HG02610 (cell line): ENCODE measurements at regions not wholly inside any gene's neighbourhood (a gene's known extent, or its start where the extent isn't known, plus 50 kb on each side); places are given as distances from the start of the nearest gene placed in this dataset.

Source experiments
- ATAC-seq: cut with Tn5 transposase; IDR thresholded peaks from one replicate; pipeline ENCODE4 v1.9.1; 2021; ENCODE audit warnings: mild to moderate bottlenecking, moderate library complexity; ENCODE audit not compliant: unreplicated experiment

- ATAC-seq, result no peak
Observed at GRCh38 chr5:43941806-43942205, 338.8 kb downstream of the NNT start.

DNA sequence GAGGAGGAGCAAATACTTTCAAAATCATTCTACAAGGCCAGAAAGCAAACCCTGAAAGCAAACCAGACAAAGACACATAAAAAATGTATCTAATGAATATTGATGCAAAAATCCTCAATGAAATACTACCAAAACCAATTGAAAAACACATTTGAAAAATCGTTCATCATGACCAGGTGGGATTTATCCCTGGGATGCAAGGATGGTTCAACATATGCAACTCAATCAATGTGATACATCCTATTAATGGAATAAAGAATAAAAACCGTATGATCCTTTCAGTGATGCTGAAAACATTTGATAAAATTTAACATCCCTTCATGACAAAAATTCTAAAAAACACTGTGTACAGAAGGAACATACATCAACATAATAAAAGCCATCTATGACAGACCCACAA, 337.6 kb downstream of the NNT start:
- ATAC-seq, result no peak

- ATAC-seq, result no peak
Observed at GRCh38 chr5:43926923-43927322, 323.9 kb downstream of the NNT start.

DNA sequence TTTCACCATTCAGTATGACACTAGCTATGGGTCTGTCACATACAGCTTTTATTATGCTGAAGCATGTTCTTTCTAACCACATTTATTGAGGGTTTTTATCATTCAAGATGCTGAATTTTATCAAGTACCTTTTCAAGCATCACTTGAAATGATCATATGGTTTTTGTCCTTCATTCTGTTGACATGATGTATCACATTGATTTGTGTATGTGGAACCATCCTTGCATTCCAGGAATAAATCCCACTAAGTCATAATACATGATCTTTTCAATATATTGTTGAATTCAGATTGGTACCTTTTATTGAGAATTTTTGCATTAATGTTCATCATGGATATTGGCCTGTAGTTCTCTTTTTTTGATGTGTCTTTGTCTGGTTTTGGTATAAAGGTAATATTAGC, 317.4 kb downstream of the NNT start:
- no peak for ATAC-seq

- no peak for ATAC-seq
Observed at GRCh38 chr5:43917925-43918324, 314.9 kb downstream of the NNT start.

DNA sequence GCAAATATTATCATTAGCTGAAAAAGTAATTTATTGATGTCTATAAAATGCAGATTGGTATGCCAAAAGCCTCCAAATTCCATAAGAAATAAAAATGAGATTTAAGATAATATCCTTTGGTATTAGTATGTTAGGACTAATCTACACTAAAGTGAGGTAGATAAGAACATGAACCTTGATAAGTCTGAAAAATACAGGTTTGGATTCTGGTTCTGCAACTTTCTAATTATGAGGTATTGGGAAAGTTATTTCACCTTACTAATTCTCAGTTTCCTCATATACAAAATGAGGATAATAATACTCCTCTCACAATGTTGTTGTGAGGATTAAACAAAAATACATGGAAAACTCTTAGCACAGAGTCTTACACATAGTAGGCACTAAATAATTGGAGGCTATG, 300.1 kb downstream of the NNT start:
- no peak for ATAC-seq

DNA sequence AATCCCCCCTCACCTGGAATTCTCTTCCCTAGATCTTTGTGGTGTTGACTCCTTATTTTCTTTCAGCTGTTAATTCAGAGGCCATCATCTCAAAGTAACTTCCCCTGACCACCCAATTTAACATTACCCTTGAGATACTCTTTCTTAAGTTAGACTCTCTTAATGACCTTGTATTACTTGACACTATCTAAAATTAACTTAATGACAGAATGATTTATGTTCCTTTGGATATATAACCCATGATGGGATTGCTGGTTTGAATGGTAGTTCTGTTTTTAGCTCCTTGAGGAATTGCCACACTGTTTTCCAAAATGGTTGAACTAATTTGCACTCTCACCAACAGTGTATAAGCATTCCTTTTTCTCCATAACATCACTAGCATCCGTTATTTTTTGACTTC, 298.0 kb downstream of the NNT start:
- ATAC-seq, result no peak

DNA sequence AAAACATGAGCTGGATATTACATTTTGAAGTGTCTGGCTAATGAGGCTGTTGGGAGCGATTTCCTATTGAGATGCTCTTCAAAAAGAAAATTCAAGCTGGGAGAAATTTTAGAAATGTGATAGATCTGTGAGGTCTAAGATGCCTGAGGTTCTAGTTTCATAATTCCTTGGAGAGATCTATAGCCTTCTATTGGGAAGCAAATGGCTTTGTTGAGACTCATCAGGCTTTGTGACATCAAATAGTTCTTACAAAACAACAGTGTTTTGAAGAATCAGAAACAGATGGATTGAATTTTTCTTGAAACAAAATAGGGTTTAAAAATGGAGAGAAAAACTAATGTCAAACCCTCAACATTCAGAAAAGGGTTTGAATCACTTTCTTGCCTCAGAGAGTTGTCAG, 292.9 kb downstream of the NNT start:
- no peak for ATAC-seq

- ATAC-seq, result no peak
Observed at GRCh38 chr5:43893951-43894684, 291.1 kb downstream of the NNT start.

DNA sequence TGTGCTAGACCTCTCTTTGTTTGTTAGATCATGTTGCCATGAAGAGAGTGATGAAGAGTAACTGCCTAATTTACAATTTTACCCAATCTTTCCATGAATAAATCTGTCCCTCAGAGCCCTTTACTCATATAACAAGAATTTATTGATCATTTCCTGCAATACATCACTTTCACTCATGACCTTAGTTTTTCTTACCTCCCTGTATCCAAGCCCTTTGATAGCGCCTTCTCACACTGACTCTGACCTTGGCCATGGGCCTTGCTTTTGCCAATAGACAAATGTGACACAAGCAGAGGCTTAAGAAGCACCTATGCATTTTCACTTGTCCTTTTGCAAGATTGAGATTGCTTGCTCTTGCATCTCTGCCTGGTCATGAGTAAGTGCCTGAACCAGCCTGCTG, 288.1 kb downstream of the NNT start:
- ATAC-seq, result no peak

DNA sequence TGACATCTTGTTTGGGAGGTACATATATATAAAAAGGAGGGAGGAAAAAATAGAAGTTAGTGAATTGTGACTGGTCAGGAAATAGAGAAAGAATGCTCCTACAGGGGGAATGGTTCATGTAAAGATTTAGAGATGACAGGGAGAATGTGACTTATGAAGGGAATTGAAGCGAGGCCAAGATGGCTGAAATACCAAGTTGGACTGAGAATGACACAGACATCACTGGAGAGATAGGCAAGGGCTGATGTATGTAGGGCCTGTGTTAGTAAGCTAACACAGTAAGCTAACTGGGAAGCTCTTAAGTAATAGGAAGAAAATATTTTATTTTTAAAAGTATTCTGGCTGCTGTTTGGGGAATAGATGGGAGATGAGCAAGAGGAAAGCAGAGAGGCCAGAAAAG, 286.3 kb downstream of the NNT start:
- no peak for ATAC-seq

DNA sequence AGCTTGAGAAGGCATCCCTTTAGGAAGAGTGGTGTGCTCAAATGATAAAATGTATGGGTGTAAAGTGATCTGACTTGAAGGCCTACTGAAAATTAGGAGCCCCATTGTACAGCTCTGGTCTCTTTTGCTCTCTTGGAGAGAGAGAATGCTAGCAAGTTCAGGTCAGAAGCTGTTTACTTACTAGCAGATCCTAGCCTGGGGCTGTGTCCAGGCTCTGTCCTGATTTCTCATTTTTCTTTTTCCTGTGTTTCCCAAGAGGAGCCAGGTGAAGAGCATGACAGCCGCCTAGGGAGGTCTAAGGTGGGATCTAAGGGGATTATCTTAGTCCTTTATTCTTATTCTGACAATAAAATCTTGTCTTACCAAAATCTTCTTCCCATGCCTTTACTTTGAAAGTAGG, 272.8 kb downstream of the NNT start:
- no peak for ATAC-seq

DNA sequence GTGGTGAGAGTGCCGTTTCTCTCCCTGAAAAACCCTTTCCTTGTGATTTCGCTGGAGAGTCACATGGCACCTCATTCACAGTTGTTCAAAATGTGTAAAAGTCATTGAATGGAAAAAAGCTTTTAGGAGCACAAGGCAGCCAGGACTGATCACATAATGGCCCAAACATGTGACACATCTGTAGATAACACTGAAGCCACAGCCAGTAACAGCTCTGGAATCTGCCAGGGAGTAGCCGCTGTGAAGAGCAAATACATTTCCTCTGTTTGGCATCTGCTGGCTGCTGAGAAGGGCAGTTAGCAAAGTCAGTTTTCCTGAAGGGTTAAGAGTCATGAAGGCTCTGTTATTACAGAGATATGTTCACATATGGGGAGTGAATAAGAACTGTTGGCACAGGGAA, 271.8 kb downstream of the NNT start:
- ATAC-seq, result no peak

DNA sequence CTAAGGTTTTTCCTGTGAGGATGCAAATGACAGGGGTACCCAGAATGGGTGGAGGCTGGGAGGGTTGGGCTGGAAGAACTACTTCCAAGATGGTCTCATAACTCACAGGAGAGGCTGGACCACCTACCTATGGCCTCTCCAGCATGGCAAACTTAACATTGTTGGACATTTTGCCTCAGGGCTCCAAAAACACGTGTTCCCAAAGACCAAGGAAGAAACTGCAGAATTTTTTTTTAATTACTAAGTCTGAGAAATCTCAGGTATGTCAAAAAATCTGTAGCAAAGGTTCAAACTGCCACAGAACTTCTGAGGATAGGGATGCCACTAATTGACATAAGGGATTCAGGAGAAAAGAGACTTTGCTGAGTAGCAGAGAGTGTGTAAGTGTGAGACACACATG, 270.8 kb downstream of the NNT start:
- ATAC-seq, result no peak

GRCh38 chr5:43859309-43859708, 256.3 kb downstream of the NNT start:
- no peak for ATAC-seq

- no peak for ATAC-seq
Observed at GRCh38 chr5:43855452-43855851, 252.5 kb downstream of the NNT start.

GRCh38 chr5:43854697-43855292, 251.8 kb downstream of the NNT start:
- no peak for ATAC-seq

- no peak for ATAC-seq
Observed at GRCh38 chr5:43852279-43852678, 249.3 kb downstream of the NNT start.

DNA sequence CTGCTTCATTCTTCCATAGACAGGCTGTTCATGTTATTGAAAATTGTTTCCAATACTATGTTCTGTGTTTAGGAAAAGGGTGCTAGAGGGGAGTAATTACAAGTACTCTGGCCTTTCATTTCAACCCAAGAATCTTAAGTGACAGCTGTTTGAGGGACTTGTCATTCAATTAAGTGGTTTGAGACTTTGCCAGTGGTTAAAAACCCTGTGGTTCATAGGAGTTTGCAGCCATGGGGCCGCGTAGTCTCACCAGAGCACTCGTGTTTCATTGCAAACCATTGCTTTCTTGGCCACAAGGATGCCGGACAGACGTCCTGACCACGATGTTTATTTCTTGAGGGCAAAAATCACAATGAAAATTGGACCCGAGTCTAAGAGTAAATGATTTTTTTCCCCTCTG, 248.8 kb downstream of the NNT start:
- no peak for ATAC-seq

- ATAC-seq, result no peak
Observed at GRCh38 chr5:43840424-43841125, 237.6 kb downstream of the NNT start.

DNA sequence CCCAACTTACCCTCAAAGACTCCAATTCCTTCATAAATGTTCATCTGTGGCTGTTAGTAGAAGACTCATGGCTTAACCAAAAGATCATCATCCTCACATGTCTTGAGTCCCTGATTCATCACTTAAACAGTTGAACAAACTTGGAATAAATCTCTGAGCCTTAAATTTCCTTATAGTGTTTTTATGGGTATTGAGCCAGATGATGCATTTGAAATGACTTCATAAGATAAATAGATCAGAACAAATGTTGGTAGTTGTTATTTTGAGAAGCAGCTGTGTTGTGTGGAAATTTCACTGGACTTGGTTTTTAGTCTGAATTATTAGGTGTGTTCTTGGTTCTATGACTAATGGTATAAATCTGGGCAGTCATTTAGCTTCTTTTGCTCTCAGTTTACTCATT, 236.2 kb downstream of the NNT start:
- ATAC-seq, result no peak

DNA sequence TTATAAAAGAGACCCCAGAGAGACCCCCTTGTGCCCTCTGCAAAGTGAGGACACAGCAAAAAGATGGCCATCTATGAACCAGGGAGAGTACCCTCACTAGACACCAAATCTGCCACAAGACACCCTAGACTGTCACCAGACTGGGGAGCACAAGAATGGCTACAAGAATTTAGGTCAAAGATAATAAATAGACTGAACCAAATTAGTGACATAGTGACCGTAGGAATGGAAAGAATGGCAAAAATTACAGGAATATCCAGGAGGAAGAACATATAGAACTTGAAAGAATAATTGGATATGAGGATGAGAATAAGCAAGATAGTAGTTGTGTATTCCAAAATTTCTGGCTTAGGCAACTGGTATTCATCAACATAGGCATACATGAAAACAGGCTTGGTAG, 235.0 kb downstream of the NNT start:
- no peak for ATAC-seq
